D721Med (cell line): ENCODE measurements at regions not wholly inside any gene's neighbourhood (a gene's known extent, or its start where the extent isn't known, plus 50 kb on each side); places are given as distances from the start of the nearest gene placed in this dataset.

Experiments used
- DNase-seq: peaks from one replicate; pipeline ENCODE4 v3.0.0; 2011; ENCODE audit warnings: low spot score; ENCODE audit not compliant: insufficient read length
- FAIRE-seq: peaks from 2 replicates; lab custom pipeline; 2011; peaks lifted over from hg19 to GRCh38; lab: Jason Lieb, UNC
- TF ChIP-seq, protein P1 (sequence below): IDR thresholded peaks from 2 replicates; pipeline ENCODE4 v1.5.1; 2012; ENCODE audit warnings: mild to moderate bottlenecking, control low read depth; ENCODE audit not compliant: insufficient read depth; ENCODE audit errors: missing control alignments

DNA sequence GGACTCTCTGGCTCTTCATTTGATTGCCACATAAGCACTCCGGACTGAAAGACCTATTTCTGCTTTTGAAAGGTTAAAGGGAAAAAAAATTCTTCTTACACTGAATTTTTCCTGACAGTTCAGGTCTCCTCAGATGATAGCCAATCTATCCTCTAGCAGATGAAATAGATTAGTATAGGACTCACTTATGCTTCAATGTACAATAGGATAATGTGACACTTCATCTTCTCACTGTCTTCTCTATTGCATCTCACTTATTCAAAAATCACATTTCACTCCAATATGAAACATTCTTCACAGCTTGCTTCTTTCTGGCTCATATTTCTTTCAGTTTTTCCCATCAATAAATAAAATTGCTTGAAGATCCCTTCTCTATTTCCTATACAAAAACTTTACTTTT lies 860.9 kb upstream of the SLITRK6 start:
- FAIRE-seq, result peak; percentile 11
- no peak for DNase-seq
- TF ChIP-seq, protein P1, sequence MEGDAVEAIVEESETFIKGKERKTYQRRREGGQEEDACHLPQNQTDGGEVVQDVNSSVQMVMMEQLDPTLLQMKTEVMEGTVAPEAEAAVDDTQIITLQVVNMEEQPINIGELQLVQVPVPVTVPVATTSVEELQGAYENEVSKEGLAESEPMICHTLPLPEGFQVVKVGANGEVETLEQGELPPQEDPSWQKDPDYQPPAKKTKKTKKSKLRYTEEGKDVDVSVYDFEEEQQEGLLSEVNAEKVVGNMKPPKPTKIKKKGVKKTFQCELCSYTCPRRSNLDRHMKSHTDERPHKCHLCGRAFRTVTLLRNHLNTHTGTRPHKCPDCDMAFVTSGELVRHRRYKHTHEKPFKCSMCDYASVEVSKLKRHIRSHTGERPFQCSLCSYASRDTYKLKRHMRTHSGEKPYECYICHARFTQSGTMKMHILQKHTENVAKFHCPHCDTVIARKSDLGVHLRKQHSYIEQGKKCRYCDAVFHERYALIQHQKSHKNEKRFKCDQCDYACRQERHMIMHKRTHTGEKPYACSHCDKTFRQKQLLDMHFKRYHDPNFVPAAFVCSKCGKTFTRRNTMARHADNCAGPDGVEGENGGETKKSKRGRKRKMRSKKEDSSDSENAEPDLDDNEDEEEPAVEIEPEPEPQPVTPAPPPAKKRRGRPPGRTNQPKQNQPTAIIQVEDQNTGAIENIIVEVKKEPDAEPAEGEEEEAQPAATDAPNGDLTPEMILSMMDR, result no peak

GRCh38 chr13:86665842-86666241 lies 866.6 kb upstream of the SLITRK6 start:
- FAIRE-seq (no peak), DNase-seq (no peak)
- TF ChIP-seq, protein P1, result no peak

DNA sequence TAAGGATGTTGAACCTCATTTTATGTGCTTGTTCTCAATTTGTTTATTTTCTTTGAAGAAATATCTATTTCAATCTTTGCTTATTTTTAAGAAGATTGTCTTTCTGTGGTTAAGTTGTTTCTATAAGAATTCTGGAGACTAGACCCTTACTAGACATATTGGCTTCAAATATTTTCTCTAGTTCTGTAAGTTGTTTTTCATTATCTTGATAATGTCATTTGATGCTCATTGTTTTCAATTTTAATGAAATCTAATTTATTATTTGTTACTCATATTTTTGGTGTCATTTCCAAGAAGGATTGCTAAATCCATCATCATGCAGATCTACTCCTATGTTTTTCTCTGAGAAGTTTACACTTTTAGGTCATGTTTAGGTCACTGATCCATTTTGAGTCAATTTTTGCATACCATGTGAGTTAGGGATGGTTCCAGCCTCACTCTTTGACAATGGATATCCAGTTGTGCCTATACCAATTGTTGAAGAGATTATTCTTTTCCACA lies 874.8 kb upstream of the SLITRK6 start:
- FAIRE-seq, result no peak

DNA sequence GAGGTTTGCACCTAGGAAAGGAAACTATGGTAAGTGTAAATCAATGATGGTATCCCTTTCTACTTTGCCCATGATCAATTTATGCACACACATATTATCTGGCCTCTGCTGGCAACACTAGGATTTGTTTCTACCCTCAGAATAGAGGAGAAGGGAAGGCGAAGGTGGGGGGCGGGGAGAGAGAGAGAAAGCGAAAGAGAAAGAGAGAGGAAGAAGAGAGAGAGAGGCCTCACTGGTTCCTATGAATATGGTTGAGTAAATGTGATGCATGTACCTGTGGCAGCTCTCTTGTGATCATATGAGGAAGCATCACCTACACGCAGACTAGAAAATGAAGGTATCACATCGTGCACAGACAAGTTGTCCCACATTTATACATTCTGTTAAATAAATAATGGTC lies 882.0 kb upstream of the SLITRK6 start:
- FAIRE-seq, result no peak
- no peak for DNase-seq
- TF ChIP-seq, protein P1, result no peak

More for the DNA sequence above, 874.8 kb upstream of the SLITRK6 start:
- TF ChIP-seq, protein P1, result no peak
- no peak for DNase-seq

- TF ChIP-seq, protein P1, result no peak
- no peak for FAIRE-seq
- DNase-seq, result no peak
These were observed 885.2 kb upstream of the SLITRK6 start for GRCh38 chr13:86684402-86684801.

DNA sequence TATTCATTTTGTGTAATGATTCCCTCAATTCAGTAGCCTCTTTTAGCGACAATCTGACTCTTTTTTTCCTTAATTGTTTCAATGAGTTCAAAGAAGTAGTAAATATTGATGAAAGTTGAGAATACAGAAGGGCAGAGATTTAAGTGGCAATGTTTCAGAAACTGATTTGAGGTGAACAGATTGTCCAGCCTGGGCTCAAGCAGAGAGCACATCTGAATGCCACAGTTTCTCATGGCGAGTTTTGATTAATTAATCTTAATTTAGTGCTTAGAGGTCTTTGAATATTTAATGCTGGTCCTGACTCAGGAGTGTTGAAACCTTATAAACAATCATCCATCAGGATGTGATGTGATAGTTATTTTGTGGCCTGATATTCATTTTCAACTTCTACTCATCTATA lies 890.7 kb upstream of the SLITRK6 start:
- TF ChIP-seq, protein P1, result no peak
- no peak for FAIRE-seq
- no peak for DNase-seq

- TF ChIP-seq, protein P1, result no peak
- DNase-seq (no peak), FAIRE-seq (no peak)
These were observed 893.1 kb upstream of the SLITRK6 start for GRCh38 chr13:86692291-86692690.
